ENCODE measurements at regions not wholly inside any gene's neighbourhood (a gene's known extent, or its start where the extent isn't known, plus 50 kb on each side); places are given as distances from the start of the nearest gene placed in this dataset.

GRCh38 chr22:23503142-23503541 is 76.9 kb downstream of the IGLL1 start:
- H3K79me2 ChIP-seq (ENCODE audit: low read depth): no peaks in the 10 kb centered on the region
- no peak overlapping the region for H2AFZ ChIP-seq (replicated peaks)
- no peak overlapping the region for H3K27ac Mint-ChIP-seq
- H3K27me3 Mint-ChIP-seq (ENCODE audit: insufficient read depth, low read depth): peaks cover 19% of the 10 kb centered on the region
- no peaks in the 10 kb centered on the region for H4K20me1 ChIP-seq (ENCODE audit: low read depth)
- no peaks in the 10 kb centered on the region for H3K27me3 ChIP-seq
- H3K27ac ChIP-seq: no peak overlapping the region
- H3K4me2 ChIP-seq: no peak overlapping the region
- H3K4me3 Mint-ChIP-seq: no peak overlapping the region
- DNase-seq (ENCODE audit: low spot score): no peak
- no peak overlapping the region for H3K9ac ChIP-seq
- no peaks in the 10 kb centered on the region for H3K36me3 ChIP-seq
- peaks cover 30% of the 10 kb centered on the region for H3K4me1 Mint-ChIP-seq
- no peak for TF ChIP-seq EZH2phosphoT487 (IDR thresholded peaks at IDR 0.05)
- TF ChIP-seq CTCF (IDR thresholded peaks at IDR 0.05): no peak
- no peak for TF ChIP-seq EZH2 (IDR thresholded peaks at IDR 0.05)
- no peaks in the 10 kb centered on the region for H3K36me3 Mint-ChIP-seq
- H3K4me3 ChIP-seq: no peak overlapping the region
- no peaks in the 10 kb centered on the region for H3F3A ChIP-seq (ENCODE audit: low read depth)
- H3K9me3 Mint-ChIP-seq: no peaks in the 10 kb centered on the region
- H3K9me3 ChIP-seq (ENCODE audit: low read depth): no peaks in the 10 kb centered on the region
- H3K4me1 ChIP-seq: peaks cover 7% of the 10 kb centered on the region

- Mint-ChIP-seq H3K4me1 (peaks cover 26% of the 10 kb centered on the region), H3K27ac (no peak overlapping the region), H3K4me3 (no peak overlapping the region), H3K36me3 (no peaks in the 10 kb centered on the region), H3K27me3 (ENCODE audit: insufficient read depth, low read depth) (peaks cover 19% of the 10 kb centered on the region), H3K9me3 (no peaks in the 10 kb centered on the region)
- no peak for TF ChIP-seq EZH2phosphoT487 (IDR thresholded peaks at IDR 0.05)
- no peak for TF ChIP-seq CTCF (IDR thresholded peaks at IDR 0.05)
- TF ChIP-seq EZH2 (IDR thresholded peaks at IDR 0.05): no peak
- H3K27ac ChIP-seq: no peak overlapping the region
- H3K4me1 ChIP-seq: peaks cover 7% of the 10 kb centered on the region
- no peak overlapping the region for H3K4me2 ChIP-seq
- H3K36me3 ChIP-seq: no peaks in the 10 kb centered on the region
- H3K79me2 ChIP-seq (ENCODE audit: low read depth): no peaks in the 10 kb centered on the region
- no peaks in the 10 kb centered on the region for H3F3A ChIP-seq (ENCODE audit: low read depth)
- no peak overlapping the region for H3K4me3 ChIP-seq
- DNase-seq (ENCODE audit: low spot score): no peak
- no peaks in the 10 kb centered on the region for H4K20me1 ChIP-seq (ENCODE audit: low read depth)
- H3K27me3 ChIP-seq: no peaks in the 10 kb centered on the region
- H3K9ac ChIP-seq: no peak overlapping the region
- no peaks in the 10 kb centered on the region for H3K9me3 ChIP-seq (ENCODE audit: low read depth)
- no peak overlapping the region for H2AFZ ChIP-seq (replicated peaks)
Measured at GRCh38 chr22:23501708-23502107, 78.4 kb downstream of the IGLL1 start.

- Histone ChIP-seq H3K4me1 (peaks cover 7% of the 10 kb centered on the region), H3K27me3 (no peaks in the 10 kb centered on the region), H3K9me3 (ENCODE audit: low read depth) (no peaks in the 10 kb centered on the region), H3K36me3 (no peaks in the 10 kb centered on the region), H3F3A (ENCODE audit: low read depth) (no peaks in the 10 kb centered on the region), H3K79me2 (ENCODE audit: low read depth) (no peaks in the 10 kb centered on the region), H3K4me2 (no peak overlapping the region), H3K4me3 (no peak overlapping the region), H2AFZ (replicated peaks) (no peak overlapping the region), H4K20me1 (ENCODE audit: low read depth) (no peaks in the 10 kb centered on the region), H3K27ac (no peak overlapping the region), H3K9ac (no peak overlapping the region)
- no peaks in the 10 kb centered on the region for H3K36me3 Mint-ChIP-seq
- no peak overlapping the region for H3K4me3 Mint-ChIP-seq
- TF ChIP-seq CTCF (IDR thresholded peaks at IDR 0.05) (no peak), EZH2phosphoT487 (IDR thresholded peaks at IDR 0.05) (no peak), EZH2 (IDR thresholded peaks at IDR 0.05) (no peak)
- H3K27me3 Mint-ChIP-seq (ENCODE audit: insufficient read depth, low read depth): peaks cover 19% of the 10 kb centered on the region
- no peaks in the 10 kb centered on the region for H3K9me3 Mint-ChIP-seq
- peaks cover 29% of the 10 kb centered on the region for H3K4me1 Mint-ChIP-seq
- no peak for DNase-seq (ENCODE audit: low spot score)
- H3K27ac Mint-ChIP-seq: no peak overlapping the region
Measured at GRCh38 chr22:23501261-23501619, 78.8 kb downstream of the IGLL1 start.

Measured in neural progenitor cell (in vitro differentiated cells).